Right lobe of liver (tissue), 6 donors: ENCODE measurements at regions not wholly inside any gene's neighbourhood (a gene's known extent, or its start where the extent isn't known, plus 50 kb on each side); places are given as distances from the start of the nearest gene placed in this dataset.

Source experiments
- ATAC-seq, 4 donors: fragments of 200-7000 bp; cut with Tn5 transposase; one replicate each; pipeline ENCODE4 v1.9.1; 2020; ENCODE audit warnings: mild to moderate bottlenecking in 4 of 4, moderate library complexity in 4 of 4
- DNase-seq, 3 donors: peaks; one replicate each; pipeline ENCODE4 v3.0.0-alpha.2; 2020
- H3K27ac ChIP-seq, 3 donors: fragments of 200-600 bp; one replicate each; pipeline ENCODE4 v1.8.0; 2022
- H3K27me3 ChIP-seq, 2 donors: fragments of 200-600 bp; one replicate each; pipeline ENCODE4 v1.8.0; 2022
- H3K36me3 ChIP-seq, 4 donors: fragments of 200-600 bp; sonication (generic) in 1 of 4; one replicate each; pipeline versions ENCODE4 v1.5.1 to v1.8.0; 2017 to 2022; ENCODE audit warnings: control low read depth in 1 of 4
- H3K4me1 ChIP-seq, 4 donors: fragments of 200-600 bp; sonication (generic) in 1 of 4; one replicate each; pipeline versions ENCODE4 v1.5.1 to v1.8.0; 2017 to 2022; ENCODE audit warnings: control low read depth in 1 of 4
- H3K4me3 ChIP-seq, 3 donors: fragments of 200-600 bp; one replicate each; pipeline ENCODE4 v1.8.0; 2022
- H3K9me3 ChIP-seq, 4 donors: fragments of 200-600 bp; sonication (generic) in 1 of 4; one replicate each; pipeline versions ENCODE4 v1.5.1 to v1.8.0; 2017 to 2022; ENCODE audit warnings: control low read depth in 1 of 4
- CTCF ChIP-seq, 4 donors: fragments of 200-600 bp in 3 of 4; fragments of 450-650 bp in 1 of 4; IDR thresholded peaks; one replicate each; pipeline versions ENCODE4 v1.5.1 to v1.8.0; 2016 to 2022; ENCODE audit warnings: antibody characterized with exemption in 4 of 4, mild to moderate bottlenecking in 2 of 4
- POLR2A ChIP-seq: fragments of 450-650 bp; IDR thresholded peaks from one replicate; pipeline ENCODE4 v1.6.1; 2017; ENCODE audit warnings: antibody characterized with exemption, mild to moderate bottlenecking
- WGBS: methylation state at CpG from one replicate; pipeline ENCODE4 v1.1.6; 2018; ENCODE audit warnings: low coverage, low lambda C conversion rate; ENCODE audit not compliant: insufficient coverage; ENCODE audit errors: missing lambda C conversion rate; 5-methylcytosine and 5-hydroxymethylcytosine counted together
- intact Hi-C, 2 donors: fragments of 100-400 bp; cut with DNase I; formaldehyde crosslinking; loops; one replicate each; pipeline versions ENCODE4 v1.11.2 to v1.14.1; 2022
- donor health status: DM: no; HTN: yes; CAD: no.
- donor health status: DM: no; HTN: no; CAD: no.
- donor health status: DM: no; HTN: no; CAD: no.
- donor health status: DM: no; HTN: yes; CAD: no.
- donor health status: DM: no; HTN: yes; CAD: no.

GRCh38 chr11:37770145-37770544, 1172.1 kb upstream of the RAG2 start:
- Histone ChIP-seq H3K36me3 (no peaks in the 10 kb centered on the region), H3K4me3 (no peak overlapping the region), H3K4me1 (no peaks in the 10 kb centered on the region), H3K27me3 (no peaks in the 10 kb centered on the region), H3K27ac (no peak overlapping the region), H3K9me3 (no peaks in the 10 kb centered on the region)
- TF ChIP-seq POLR2A (no peak), CTCF (IDR thresholded peaks at IDR 0.05) (no peak)
- 55% methylated on average over 1 of the region's 1 CpG for WGBS
- ATAC-seq (no peak), DNase-seq (no peak)
- intact Hi-C loops: no loop called here

- intact Hi-C loops: no loop called here
- Histone ChIP-seq H3K4me1 (no peaks in the 10 kb centered on the region), H3K36me3 (no peaks in the 10 kb centered on the region), H3K9me3 (no peaks in the 10 kb centered on the region), H3K27me3 (no peaks in the 10 kb centered on the region), H3K27ac (no peak overlapping the region), H3K4me3 (no peak overlapping the region)
- DNase-seq (no peak), ATAC-seq (no peak)
- 61% methylated on average over 3 of the region's 3 CpGs for WGBS
- TF ChIP-seq CTCF (IDR thresholded peaks at IDR 0.05) (no peak), POLR2A (no peak)
These were observed 1164.0 kb upstream of the RAG2 start for GRCh38 chr11:37762079-37762478.

GRCh38 chr11:37755521-37755920, 1157.5 kb upstream of the RAG2 start:
- H3K4me3 ChIP-seq: no peak overlapping the region
- no peaks in the 10 kb centered on the region for H3K4me1 ChIP-seq
- WGBS: 20% methylated on average over 1 of the region's 1 CpG
- no peaks in the 10 kb centered on the region for H3K27me3 ChIP-seq
- no peaks in the 10 kb centered on the region for H3K9me3 ChIP-seq
- intact Hi-C loops: no loop called here
- no peak overlapping the region for H3K27ac ChIP-seq
- no peak for TF ChIP-seq POLR2A
- no peak for TF ChIP-seq CTCF (IDR thresholded peaks at IDR 0.05)
- DNase-seq (no peak), ATAC-seq (no peak)
- H3K36me3 ChIP-seq: no peaks in the 10 kb centered on the region

- intact Hi-C loops: no loop called here
- H3K27me3 ChIP-seq: no peaks in the 10 kb centered on the region
- H3K9me3 ChIP-seq: no peaks in the 10 kb centered on the region
- no peaks in the 10 kb centered on the region for H3K4me1 ChIP-seq
- ATAC-seq (no peak), DNase-seq (no peak)
- TF ChIP-seq POLR2A: no peak
- no peak for TF ChIP-seq CTCF (IDR thresholded peaks at IDR 0.05)
- H3K27ac ChIP-seq: no peak overlapping the region
- H3K36me3 ChIP-seq: no peaks in the 10 kb centered on the region
- no peak overlapping the region for H3K4me3 ChIP-seq
These were observed 1150.6 kb upstream of the RAG2 start for GRCh38 chr11:37748641-37749040.

- Histone ChIP-seq H3K4me1 (no peaks in the 10 kb centered on the region), H3K36me3 (no peaks in the 10 kb centered on the region), H3K9me3 (no peaks in the 10 kb centered on the region), H3K4me3 (no peak overlapping the region), H3K27me3 (no peaks in the 10 kb centered on the region), H3K27ac (no peak overlapping the region)
- intact Hi-C loops: no loop called here
- DNase-seq (no peak), ATAC-seq (no peak)
- WGBS: 66% methylated on average over 2 of the region's 2 CpGs
- no peak for TF ChIP-seq CTCF (IDR thresholded peaks at IDR 0.05)
- TF ChIP-seq POLR2A: no peak
These were observed 1149.1 kb upstream of the RAG2 start for GRCh38 chr11:37747121-37747520.
